MM.1S (cell line): ENCODE measurements at regions not wholly inside any gene's neighbourhood (a gene's known extent, or its start where the extent isn't known, plus 50 kb on each side); places are given as distances from the start of the nearest gene placed in this dataset.

ENCODE experiments used
- DNase-seq: peaks from one replicate; pipeline ENCODE4 v3.0.0-alpha.2; 2015
- H2AFZ ChIP-seq: fragments of 300-600 bp; sonication (generic); 2 replicates; pipeline ENCODE4 v1.6.0; 2016; ENCODE audit warnings: antibody characterized with exemption, low read length
- H3F3A ChIP-seq: fragments of 300-600 bp; sonication (generic); 2 replicates; pipeline ENCODE4 v1.6.1; 2016; ENCODE audit warnings: mild to moderate bottlenecking, antibody characterized with exemption, low read length, moderate library complexity, mixed read lengths; ENCODE audit not compliant: insufficient read depth
- H3K27ac ChIP-seq: fragments of 300-600 bp; sonication (generic); 2 replicates; pipeline ENCODE4 v1.5.1; 2016; ENCODE audit warnings: mild to moderate bottlenecking, low read length
- H3K27me3 ChIP-seq: fragments of 300-600 bp; sonication (generic); replicated peaks from 2 replicates; pipeline ENCODE4 v1.6.0; 2016; ENCODE audit warnings: low read length; ENCODE audit not compliant: insufficient read depth
- H3K36me3 ChIP-seq: fragments of 300-600 bp; sonication (generic); replicated peaks from 2 replicates; pipeline ENCODE4 v1.6.1; 2016; ENCODE audit warnings: mild to moderate bottlenecking, low read length, mixed read lengths; ENCODE audit not compliant: insufficient read depth
- H3K4me1 ChIP-seq: fragments of 300-600 bp; sonication (generic); 2 replicates; pipeline ENCODE4 v1.6.1; 2016; ENCODE audit warnings: low read length, mixed read lengths
- H3K4me2 ChIP-seq: fragments of 300-600 bp; sonication (generic); 2 replicates; pipeline ENCODE4 v1.6.0; 2016; ENCODE audit warnings: low read depth, low read length
- H3K4me3 ChIP-seq: fragments of 300-600 bp; sonication (generic); 2 replicates; pipeline ENCODE4 v1.5.1; 2016; ENCODE audit warnings: low read length, mixed read lengths
- H3K79me2 ChIP-seq: fragments of 300-600 bp; sonication (generic); 2 replicates; pipeline ENCODE4 v1.6.1; 2016; ENCODE audit warnings: mixed run types, low read length, mixed read lengths
- H3K9ac ChIP-seq: fragments of 300-600 bp; sonication (generic); 2 replicates; pipeline ENCODE4 v1.6.1; 2016; ENCODE audit warnings: low read length, mixed read lengths
- H3K9me2 ChIP-seq: fragments of 300-600 bp; sonication (generic); replicated peaks from 2 replicates; pipeline ENCODE4 v1.6.1; 2016; ENCODE audit warnings: mild to moderate bottlenecking, low read length, mixed read lengths; ENCODE audit not compliant: insufficient read depth
- H3K9me3 ChIP-seq: fragments of 300-600 bp; sonication (generic); replicated peaks from 2 replicates; pipeline ENCODE4 v1.6.1; 2016; ENCODE audit warnings: mild to moderate bottlenecking, low read length, mixed read lengths; ENCODE audit not compliant: insufficient read depth
- H4K20me1 ChIP-seq: fragments of 300-600 bp; sonication (generic); 2 replicates; pipeline ENCODE4 v1.6.1; 2016; ENCODE audit warnings: mild to moderate bottlenecking, low read length, moderate library complexity, mixed read lengths; ENCODE audit not compliant: insufficient read depth
- CTCF ChIP-seq: fragments of 300-600 bp; sonication (generic); IDR thresholded peaks from 2 replicates; pipeline ENCODE4 v1.5.1; 2016; ENCODE audit warnings: antibody characterized with exemption, low read length, mixed read lengths
- EZH2 ChIP-seq: fragments of 300-600 bp; sonication (generic); optimal IDR thresholded peaks from 2 replicates; pipeline ENCODE3; 2017; ENCODE audit warnings: low read depth, mild to moderate bottlenecking, antibody characterized with exemption, low read length, mixed read lengths
- EZH2phosphoT487 ChIP-seq: fragments of 300-600 bp; sonication (generic); IDR thresholded peaks from 2 replicates; pipeline ENCODE4 v1.6.1; 2018; ENCODE audit warnings: antibody characterized with exemption, low read length

GRCh38 chr1:244286341-244286740, 165.4 kb downstream of the ADSS2 start:
- no peak overlapping the region for H3K4me2 ChIP-seq
- H3K79me2 ChIP-seq: no peaks in the 10 kb centered on the region
- no peak overlapping the region for H2AFZ ChIP-seq
- no peaks in the 10 kb centered on the region for H4K20me1 ChIP-seq
- H3K9me2 ChIP-seq: no peaks in the 10 kb centered on the region
- no peak overlapping the region for H3K27ac ChIP-seq
- no peaks in the 10 kb centered on the region for H3K27me3 ChIP-seq
- H3F3A ChIP-seq: no peaks in the 10 kb centered on the region
- TF ChIP-seq EZH2 (no peak), EZH2phosphoT487 (no peak), CTCF (no peak)
- H3K4me1 ChIP-seq: no peaks in the 10 kb centered on the region
- H3K4me3 ChIP-seq: no peak overlapping the region
- H3K36me3 ChIP-seq: no peaks in the 10 kb centered on the region
- H3K9ac ChIP-seq: no peak overlapping the region
- no peak for DNase-seq
- H3K9me3 ChIP-seq: no peaks in the 10 kb centered on the region

DNA sequence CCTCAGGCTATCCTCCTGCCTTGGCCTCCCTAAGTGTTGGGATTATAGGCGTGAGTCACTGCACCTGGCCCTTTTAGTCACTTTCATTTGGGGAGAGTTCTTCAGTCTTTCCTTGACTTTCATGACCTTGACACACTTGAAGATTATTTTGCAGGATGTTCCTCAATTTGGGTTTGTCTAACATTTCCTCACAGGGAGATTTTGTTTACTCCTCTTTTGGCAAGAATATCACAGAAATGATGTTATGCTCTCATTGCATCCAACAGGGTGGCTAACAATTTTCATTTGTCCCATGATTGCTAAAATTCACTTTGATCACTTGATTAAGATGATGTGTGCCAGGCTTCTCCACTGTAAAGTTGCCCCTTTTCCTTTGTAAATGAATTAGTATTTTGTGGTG, 164.0 kb downstream of the ADSS2 start:
- Histone ChIP-seq H3F3A (no peaks in the 10 kb centered on the region), H3K79me2 (no peaks in the 10 kb centered on the region), H4K20me1 (no peaks in the 10 kb centered on the region), H3K9me2 (no peaks in the 10 kb centered on the region), H2AFZ (no peak overlapping the region), H3K27me3 (no peaks in the 10 kb centered on the region), H3K9ac (no peak overlapping the region), H3K9me3 (no peaks in the 10 kb centered on the region), H3K4me2 (no peak overlapping the region), H3K4me3 (no peak overlapping the region), H3K4me1 (no peaks in the 10 kb centered on the region), H3K36me3 (no peaks in the 10 kb centered on the region), H3K27ac (no peak overlapping the region)
- TF ChIP-seq CTCF: no peak
- no peak for TF ChIP-seq EZH2phosphoT487
- TF ChIP-seq EZH2: no peak
- DNase-seq: no peak

DNA sequence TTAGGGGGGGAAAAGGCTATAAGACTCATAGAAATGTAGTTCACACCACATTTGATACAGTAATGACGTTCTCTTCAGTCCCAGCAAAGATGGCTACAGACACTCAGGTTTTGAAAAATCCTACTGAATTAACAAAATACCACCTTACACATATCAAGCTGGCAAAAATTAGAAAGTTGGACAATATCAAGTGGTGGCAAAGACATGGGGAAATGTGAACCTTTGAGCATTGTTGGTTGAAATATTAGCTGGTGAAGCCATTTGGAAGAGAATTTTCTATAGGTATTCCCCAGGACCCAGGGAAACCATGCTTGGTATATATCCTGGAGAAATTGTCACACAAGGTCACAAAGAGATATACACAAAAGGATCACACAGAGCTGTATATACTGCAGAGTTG, 163.0 kb downstream of the ADSS2 start:
- Histone ChIP-seq H3K9ac (no peak overlapping the region), H3K4me2 (no peak overlapping the region), H3K4me3 (no peak overlapping the region), H3K27me3 (no peaks in the 10 kb centered on the region), H3K79me2 (no peaks in the 10 kb centered on the region), H2AFZ (no peak overlapping the region), H3K36me3 (no peaks in the 10 kb centered on the region), H4K20me1 (no peaks in the 10 kb centered on the region), H3F3A (no peaks in the 10 kb centered on the region), H3K27ac (no peak overlapping the region), H3K4me1 (no peaks in the 10 kb centered on the region), H3K9me3 (no peaks in the 10 kb centered on the region), H3K9me2 (no peaks in the 10 kb centered on the region)
- no peak for DNase-seq
- TF ChIP-seq EZH2 (no peak), EZH2phosphoT487 (no peak), CTCF (no peak)
